ENCODE measurements at regions not wholly inside any gene's neighbourhood (a gene's known extent, or its start where the extent isn't known, plus 50 kb on each side); places are given as distances from the start of the nearest gene placed in this dataset.

DNA sequence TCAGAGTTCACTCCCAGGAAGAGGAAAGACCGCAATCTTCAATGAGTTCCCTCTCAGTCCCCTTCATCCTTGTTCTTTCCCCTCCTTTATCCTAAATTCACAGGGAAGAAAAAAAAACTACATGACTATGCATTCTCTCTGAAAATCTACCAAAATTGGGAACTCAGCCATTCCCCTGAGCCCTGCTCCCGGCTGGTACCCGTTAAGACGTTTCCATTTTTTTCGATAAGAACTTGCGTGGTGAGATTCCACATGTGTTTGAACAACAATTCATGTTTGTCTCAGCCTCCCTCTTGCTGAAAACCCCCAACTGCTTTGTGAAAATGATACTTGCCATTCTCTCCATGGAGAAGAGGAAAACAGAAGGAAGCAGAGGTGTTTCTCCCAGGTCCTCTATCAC lies 318.7 kb upstream of the ID2 start:
- H3K4me3 Mint-ChIP-seq: no peak overlapping the region
- ATAC-seq (ENCODE audit: low read depth in 2 of 2): no peak
- no peak for DNase-seq
- peaks cover 30 to 55% (median 40%) of the 10 kb centered on the region in 3 donors for H3K27me3 Mint-ChIP-seq
- H3K27ac Mint-ChIP-seq: no peak overlapping the region
- no peaks in the 10 kb centered on the region for H3K4me1 Mint-ChIP-seq
- no peaks in the 10 kb centered on the region for H3K9me3 Mint-ChIP-seq
- H3K36me3 Mint-ChIP-seq: no peaks in the 10 kb centered on the region

GRCh38 chr2:8364668-8365067 lies 317.2 kb upstream of the ID2 start:
- H3K9me3 Mint-ChIP-seq: no peaks in the 10 kb centered on the region
- no peak overlapping the region for H3K27ac Mint-ChIP-seq
- H3K36me3 Mint-ChIP-seq: no peaks in the 10 kb centered on the region
- no peak overlapping the region for H3K4me3 Mint-ChIP-seq
- no peaks in the 10 kb centered on the region for H3K4me1 Mint-ChIP-seq
- DNase-seq: no peak
- ATAC-seq (ENCODE audit: low read depth in 2 of 2): no peak
- peaks cover 30 to 55% (median 40%) of the 10 kb centered on the region in 3 donors for H3K27me3 Mint-ChIP-seq

DNA sequence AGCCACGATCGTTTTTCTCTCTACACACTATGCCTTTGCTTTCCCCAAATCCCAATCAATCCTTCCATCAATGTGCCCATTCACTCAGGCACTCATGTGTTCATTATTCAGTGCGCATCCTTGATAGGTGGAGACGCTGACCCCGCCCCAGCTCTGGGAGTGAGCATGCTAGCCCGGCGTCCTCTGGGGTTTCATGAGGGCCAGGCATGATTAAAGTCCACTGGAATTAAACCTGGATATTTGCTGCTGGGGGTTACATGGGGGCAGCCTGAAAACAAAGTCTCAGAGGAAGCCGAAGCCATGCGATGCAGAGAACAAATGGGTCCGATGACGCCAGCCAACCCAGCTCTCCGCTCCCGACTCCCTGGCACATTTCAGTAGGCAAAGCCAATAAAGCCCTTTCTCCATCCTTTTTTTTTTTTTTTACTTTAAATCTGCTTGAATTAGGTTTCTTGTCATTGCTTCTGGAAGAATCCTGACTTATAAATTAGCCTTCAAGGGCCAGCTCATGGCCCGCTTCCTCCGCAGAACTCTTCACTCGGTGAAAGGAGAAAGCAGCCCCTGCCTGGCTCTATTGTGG lies 316.4 kb upstream of the ID2 start:
- Mint-ChIP-seq H3K36me3 (no peaks in the 10 kb centered on the region), H3K4me3 (no peak overlapping the region), H3K27me3 (peaks cover 37 to 62% (median 43%) of the 10 kb centered on the region in 3 donors), H3K4me1 (no peaks in the 10 kb centered on the region), H3K9me3 (no peaks in the 10 kb centered on the region), H3K27ac (no peak overlapping the region)
- DNase-seq (no peak), ATAC-seq (ENCODE audit: low read depth in 2 of 2) (no peak)

- ATAC-seq (ENCODE audit: low read depth in 2 of 2) (no peak), DNase-seq (no peak)
- no peak overlapping the region for H3K4me3 Mint-ChIP-seq
- no peaks in the 10 kb centered on the region for H3K4me1 Mint-ChIP-seq
- H3K36me3 Mint-ChIP-seq: no peaks in the 10 kb centered on the region
- no peak overlapping the region for H3K27ac Mint-ChIP-seq
- peaks cover 37 to 55% (median 37%) of the 10 kb centered on the region in 3 donors for H3K27me3 Mint-ChIP-seq
- peaks cover 0 to 4% (median 4%) of the 10 kb centered on the region in 7 donors for H3K9me3 Mint-ChIP-seq
Measured at GRCh38 chr2:8367833-8368232, 314.0 kb upstream of the ID2 start.

DNA sequence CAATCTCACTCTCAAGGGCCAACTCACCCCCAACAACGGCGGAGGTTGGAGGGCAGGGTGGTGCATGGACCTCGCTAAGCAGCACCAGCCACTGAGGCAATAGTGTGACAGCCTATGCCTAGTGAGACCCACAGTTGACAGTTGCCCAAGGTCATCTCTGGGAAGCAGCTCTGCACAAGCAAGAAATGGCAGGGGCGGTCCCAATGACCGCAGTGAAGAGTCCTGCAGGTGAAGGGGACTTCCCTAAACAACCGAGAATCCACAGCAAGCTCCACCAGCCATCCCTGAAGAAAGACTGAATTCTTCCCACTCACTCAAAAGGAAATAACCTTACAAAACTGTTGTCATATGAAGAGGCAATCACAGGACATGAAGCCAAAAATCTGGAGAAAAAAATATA lies 313.4 kb upstream of the ID2 start:
- Mint-ChIP-seq H3K27ac (no peak overlapping the region), H3K4me1 (no peaks in the 10 kb centered on the region), H3K27me3 (peaks cover 37 to 53% (median 42%) of the 10 kb centered on the region in 3 donors), H3K9me3 (peaks cover 4 to 10% (median 6%) of the 10 kb centered on the region in 7 donors), H3K4me3 (no peak overlapping the region), H3K36me3 (peaks cover 0 to 4% of the 10 kb centered on the region in 2 donors)
- ATAC-seq (ENCODE audit: low read depth in 2 of 2): no peak
- no peak for DNase-seq

GRCh38 chr2:8369522-8369921 lies 312.3 kb upstream of the ID2 start:
- DNase-seq: no peak
- ATAC-seq (ENCODE audit: low read depth in 2 of 2): no peak
- peaks cover 29 to 45% (median 43%) of the 10 kb centered on the region in 3 donors for H3K27me3 Mint-ChIP-seq
- no peaks in the 10 kb centered on the region for H3K4me1 Mint-ChIP-seq
- H3K4me3 Mint-ChIP-seq: peak overlapping the region in 1 of 8 donors; percentile 44
- H3K27ac Mint-ChIP-seq: no peak overlapping the region
- H3K36me3 Mint-ChIP-seq: peaks cover 0 to 8% of the 10 kb centered on the region in 2 donors
- H3K9me3 Mint-ChIP-seq: peaks cover 4 to 14% (median 6%) of the 10 kb centered on the region in 7 donors

GRCh38 chr2:8370258-8370802 lies 311.5 kb upstream of the ID2 start:
- Mint-ChIP-seq H3K4me3 (no peak overlapping the region), H3K9me3 (peaks cover 4 to 14% (median 6%) of the 10 kb centered on the region in 7 donors), H3K27me3 (peaks cover 29 to 38% (median 37%) of the 10 kb centered on the region in 3 donors), H3K36me3 (peaks cover 0 to 8% of the 10 kb centered on the region in 2 donors), H3K27ac (no peak overlapping the region), H3K4me1 (no peaks in the 10 kb centered on the region)
- no peak for ATAC-seq (ENCODE audit: low read depth in 2 of 2)
- no peak for DNase-seq

GRCh38 chr2:8371653-8372052 lies 310.2 kb upstream of the ID2 start:
- Mint-ChIP-seq H3K27me3 (peaks cover 26 to 35% (median 28%) of the 10 kb centered on the region in 3 donors), H3K27ac (no peak overlapping the region), H3K36me3 (peaks cover 0 to 8% of the 10 kb centered on the region in 2 donors), H3K4me1 (no peaks in the 10 kb centered on the region), H3K4me3 (no peak overlapping the region), H3K9me3 (peaks cover 4 to 14% (median 6%) of the 10 kb centered on the region in 7 donors)
- no peak for ATAC-seq (ENCODE audit: low read depth in 2 of 2)
- DNase-seq: no peak

- peak overlapping the region in 1 of 6 donors; percentile 49 for H3K27ac Mint-ChIP-seq
- H3K4me3 Mint-ChIP-seq: no peak overlapping the region
- peaks cover 4 to 14% (median 6%) of the 10 kb centered on the region in 7 donors for H3K9me3 Mint-ChIP-seq
- no peak for DNase-seq
- peaks cover 37 to 57% (median 44%) of the 10 kb centered on the region in 3 donors for H3K27me3 Mint-ChIP-seq
- peaks cover 6 to 8% of the 10 kb centered on the region in 2 donors for H3K36me3 Mint-ChIP-seq
- H3K4me1 Mint-ChIP-seq: peaks cover 0 to 7% (median 3%) of the 10 kb centered on the region in 3 donors
- ATAC-seq (ENCODE audit: low read depth in 2 of 2): no peak
Measured at GRCh38 chr2:8374782-8375181, 307.1 kb upstream of the ID2 start.

- H3K27ac Mint-ChIP-seq: no peak overlapping the region
- no peak overlapping the region for H3K4me3 Mint-ChIP-seq
- DNase-seq (no peak), ATAC-seq (ENCODE audit: low read depth in 2 of 2) (no peak)
- H3K9me3 Mint-ChIP-seq: peaks cover 4 to 14% (median 6%) of the 10 kb centered on the region in 7 donors
- peaks cover 6 to 8% of the 10 kb centered on the region in 2 donors for H3K36me3 Mint-ChIP-seq
- peaks cover 25 to 46% (median 35%) of the 10 kb centered on the region in 3 donors for H3K27me3 Mint-ChIP-seq
- H3K4me1 Mint-ChIP-seq: peaks cover 0 to 11% (median 6%) of the 10 kb centered on the region in 3 donors
Measured at GRCh38 chr2:8376603-8377410, 305.0 kb upstream of the ID2 start.

DNA sequence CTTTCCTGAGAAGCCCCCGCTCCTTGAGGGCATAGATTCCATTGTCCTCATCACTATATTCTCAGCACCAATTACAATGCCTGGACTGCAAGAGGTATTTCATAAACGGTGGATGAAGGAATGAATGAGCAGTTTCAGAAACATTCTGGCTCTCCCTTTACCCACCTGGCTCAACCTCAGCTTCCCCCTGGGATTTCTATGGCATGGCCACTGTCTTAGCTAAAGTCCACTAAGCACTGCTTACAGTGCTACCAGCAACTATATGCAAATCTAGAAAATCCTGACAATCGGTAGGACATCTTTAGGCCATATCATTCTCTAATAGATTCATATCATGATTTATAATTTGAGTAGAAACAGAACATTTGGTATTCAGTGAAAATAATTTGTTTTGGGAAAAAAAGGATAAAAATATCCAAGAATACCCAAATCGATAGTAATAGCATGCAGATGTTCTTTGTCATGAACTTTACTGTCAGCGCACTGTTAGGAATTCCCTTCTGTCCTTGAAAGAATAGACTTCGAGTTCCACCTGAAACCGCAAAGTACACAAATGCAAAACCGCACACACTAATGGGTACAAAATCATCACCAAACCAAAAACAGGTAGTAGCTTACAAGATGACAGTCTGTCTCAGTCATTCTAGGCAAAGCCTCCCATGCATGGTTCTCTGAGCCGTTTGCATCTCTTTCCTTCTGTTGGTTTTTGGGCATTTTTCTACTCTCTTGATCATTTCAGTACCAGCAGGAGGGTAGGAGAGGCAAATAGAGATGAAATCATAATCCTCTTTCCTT lies 303.6 kb upstream of the ID2 start:
- H3K4me1 Mint-ChIP-seq: peaks cover 0 to 11% (median 6%) of the 10 kb centered on the region in 3 donors
- no peak overlapping the region for H3K27ac Mint-ChIP-seq
- DNase-seq (no peak), ATAC-seq (ENCODE audit: low read depth in 2 of 2) (no peak)
- peaks cover 6% of the 10 kb centered on the region in 2 donors for H3K36me3 Mint-ChIP-seq
- peaks cover 25 to 41% (median 38%) of the 10 kb centered on the region in 3 donors for H3K27me3 Mint-ChIP-seq
- H3K9me3 Mint-ChIP-seq: peaks cover 0 to 6% (median 3%) of the 10 kb centered on the region in 7 donors
- no peak overlapping the region for H3K4me3 Mint-ChIP-seq

- no peak for ATAC-seq (ENCODE audit: low read depth in 2 of 2)
- Mint-ChIP-seq H3K4me3 (no peak overlapping the region), H3K27me3 (peaks cover 31 to 46% (median 43%) of the 10 kb centered on the region in 3 donors), H3K4me1 (peaks cover 0 to 11% (median 6%) of the 10 kb centered on the region in 3 donors), H3K36me3 (peaks cover 0 to 6% of the 10 kb centered on the region in 2 donors), H3K27ac (no peak overlapping the region), H3K9me3 (peaks cover 0 to 2% (median 0%) of the 10 kb centered on the region in 7 donors)
- DNase-seq: no peak
Measured at GRCh38 chr2:8379128-8379527, 302.7 kb upstream of the ID2 start.

DNA sequence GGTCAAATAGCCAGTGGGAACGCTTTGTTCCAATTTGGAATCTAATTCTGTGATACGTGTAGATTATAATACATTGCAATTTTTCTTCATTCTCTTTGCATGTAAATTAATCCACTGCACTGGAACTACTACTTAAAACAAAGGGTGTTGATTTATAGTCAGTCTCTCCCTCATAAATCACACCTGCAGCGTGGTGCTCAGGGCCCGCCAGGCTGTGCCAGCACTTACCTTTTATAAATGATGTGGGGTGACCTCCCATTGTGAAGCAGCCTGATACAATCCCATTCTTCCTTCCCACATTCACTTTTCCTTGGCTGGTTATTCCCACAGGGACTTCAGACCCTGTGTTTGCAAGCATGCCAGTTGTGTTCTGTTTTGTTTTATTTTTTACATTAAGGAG lies 302.3 kb upstream of the ID2 start:
- ATAC-seq (ENCODE audit: low read depth in 2 of 2): no peak
- H3K27ac Mint-ChIP-seq: no peak overlapping the region
- peaks cover 35 to 50% (median 47%) of the 10 kb centered on the region in 3 donors for H3K27me3 Mint-ChIP-seq

More for the DNA sequence above, 302.3 kb upstream of the ID2 start:
- DNase-seq: no peak
- Mint-ChIP-seq H3K4me1 (peaks cover 0 to 11% (median 6%) of the 10 kb centered on the region in 3 donors), H3K4me3 (no peak overlapping the region), H3K9me3 (peaks cover 0 to 2% (median 0%) of the 10 kb centered on the region in 7 donors), H3K36me3 (peaks cover 0 to 6% of the 10 kb centered on the region in 2 donors)
